ENCODE measurements at regions not wholly inside any gene's neighbourhood (a gene's known extent, or its start where the extent isn't known, plus 50 kb on each side); places are given as distances from the start of the nearest gene placed in this dataset.

DNA sequence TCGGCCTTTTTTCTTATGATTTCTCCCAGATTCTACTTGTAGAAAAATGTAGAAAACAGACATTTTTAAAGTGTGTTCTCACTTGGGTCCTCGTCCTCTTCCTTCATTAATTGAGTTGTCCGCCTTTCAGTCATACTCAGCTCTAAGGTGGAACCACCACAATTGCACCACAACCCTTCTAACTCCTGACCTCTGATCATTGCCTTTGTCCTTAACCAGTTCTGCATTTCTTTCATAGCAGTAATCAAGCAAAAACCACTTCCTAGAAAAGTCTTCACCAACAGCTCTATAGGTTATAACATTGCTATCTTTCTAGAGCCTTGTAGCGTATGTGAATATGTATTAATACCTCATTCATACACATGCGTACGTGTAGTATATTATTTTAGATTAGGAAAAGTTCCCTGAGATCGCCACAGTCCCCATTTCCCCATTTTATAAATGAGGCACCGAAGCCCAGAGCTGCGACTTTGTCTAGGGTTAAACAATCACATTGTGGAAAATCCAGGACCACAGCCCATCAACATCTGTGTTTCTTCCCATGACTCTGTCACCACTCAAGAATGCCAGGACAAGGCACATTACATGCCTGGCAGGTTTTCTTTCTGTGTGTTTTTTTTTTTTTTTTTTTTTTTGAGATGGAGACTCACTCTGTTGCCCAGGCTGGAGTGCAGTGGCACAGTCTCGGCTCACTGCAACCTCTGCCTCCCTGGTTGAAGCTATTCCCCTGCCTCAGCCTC lies 175.5 kb downstream of the BTBD3 start:
- TF ChIP-seq, protein P1, sequence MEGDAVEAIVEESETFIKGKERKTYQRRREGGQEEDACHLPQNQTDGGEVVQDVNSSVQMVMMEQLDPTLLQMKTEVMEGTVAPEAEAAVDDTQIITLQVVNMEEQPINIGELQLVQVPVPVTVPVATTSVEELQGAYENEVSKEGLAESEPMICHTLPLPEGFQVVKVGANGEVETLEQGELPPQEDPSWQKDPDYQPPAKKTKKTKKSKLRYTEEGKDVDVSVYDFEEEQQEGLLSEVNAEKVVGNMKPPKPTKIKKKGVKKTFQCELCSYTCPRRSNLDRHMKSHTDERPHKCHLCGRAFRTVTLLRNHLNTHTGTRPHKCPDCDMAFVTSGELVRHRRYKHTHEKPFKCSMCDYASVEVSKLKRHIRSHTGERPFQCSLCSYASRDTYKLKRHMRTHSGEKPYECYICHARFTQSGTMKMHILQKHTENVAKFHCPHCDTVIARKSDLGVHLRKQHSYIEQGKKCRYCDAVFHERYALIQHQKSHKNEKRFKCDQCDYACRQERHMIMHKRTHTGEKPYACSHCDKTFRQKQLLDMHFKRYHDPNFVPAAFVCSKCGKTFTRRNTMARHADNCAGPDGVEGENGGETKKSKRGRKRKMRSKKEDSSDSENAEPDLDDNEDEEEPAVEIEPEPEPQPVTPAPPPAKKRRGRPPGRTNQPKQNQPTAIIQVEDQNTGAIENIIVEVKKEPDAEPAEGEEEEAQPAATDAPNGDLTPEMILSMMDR (IDR thresholded peaks at IDR 0.05), result no peak
- no peak for TF ChIP-seq POLR2A (IDR thresholded peaks at IDR 0.05)

All from lower leg skin (tissue), 3 donors.